GM21825 (cell line): ENCODE measurements at regions not wholly inside any gene's neighbourhood (a gene's known extent, or its start where the extent isn't known, plus 50 kb on each side); places are given as distances from the start of the nearest gene placed in this dataset.

Source experiments
- ATAC-seq: cut with Tn5 transposase; IDR thresholded peaks from one replicate; pipeline ENCODE4 v1.9.1; 2021; ENCODE audit warnings: mild to moderate bottlenecking, moderate library complexity; ENCODE audit not compliant: unreplicated experiment

DNA sequence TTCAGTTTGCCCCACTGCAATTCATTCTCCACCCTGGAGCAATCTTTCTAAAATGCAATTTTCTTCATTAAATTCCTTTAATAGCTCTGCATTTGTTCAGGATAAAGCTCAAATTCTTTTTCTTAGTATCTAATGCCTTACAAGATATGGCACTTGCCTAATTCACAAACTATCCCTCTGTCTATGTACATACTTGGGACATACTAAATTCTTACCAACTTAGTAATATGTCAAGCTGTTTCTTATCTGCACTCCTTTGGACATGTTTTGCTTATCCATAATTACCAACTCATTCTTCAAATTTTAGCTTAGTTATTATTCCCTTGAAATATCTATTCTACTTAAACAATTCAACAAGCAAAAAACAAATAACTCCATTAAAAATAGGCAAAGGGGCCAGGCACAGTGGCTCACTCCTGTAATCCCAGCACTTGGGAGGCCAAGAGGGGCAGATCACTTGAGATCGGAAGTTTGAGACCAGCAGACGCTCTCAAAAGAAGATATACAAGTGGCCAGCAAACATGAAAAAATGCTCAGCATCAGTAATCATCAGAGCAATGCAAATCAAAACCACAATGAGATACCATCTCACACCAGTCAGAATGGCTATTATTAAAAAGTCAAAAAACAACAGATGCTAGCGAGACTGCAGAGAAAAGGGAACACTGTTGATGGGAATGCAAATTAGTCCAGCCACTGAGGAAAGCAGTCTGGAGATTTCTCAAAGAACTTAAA lies 96.9 kb downstream of the FAM76B start:
- ATAC-seq, result no peak

DNA sequence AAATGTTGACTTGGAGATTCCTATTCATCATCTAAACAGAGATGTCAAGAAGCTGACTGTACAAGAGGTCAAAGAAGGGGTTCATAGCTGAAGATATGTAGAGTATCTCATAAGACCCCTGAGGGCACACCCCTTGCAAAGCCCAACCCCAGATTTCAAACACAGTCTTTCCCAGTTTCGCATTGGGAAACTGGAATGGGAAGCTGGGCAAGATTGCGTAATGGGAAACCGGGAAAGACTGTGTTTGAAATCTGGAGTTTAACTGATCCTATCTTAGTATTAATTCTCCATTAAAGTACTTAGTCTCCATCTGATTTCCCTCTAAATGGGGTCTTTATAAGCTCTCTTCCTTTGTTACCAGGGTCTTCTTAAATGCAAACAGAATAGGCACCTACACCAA lies 99.5 kb downstream of the FAM76B start:
- no peak for ATAC-seq

DNA sequence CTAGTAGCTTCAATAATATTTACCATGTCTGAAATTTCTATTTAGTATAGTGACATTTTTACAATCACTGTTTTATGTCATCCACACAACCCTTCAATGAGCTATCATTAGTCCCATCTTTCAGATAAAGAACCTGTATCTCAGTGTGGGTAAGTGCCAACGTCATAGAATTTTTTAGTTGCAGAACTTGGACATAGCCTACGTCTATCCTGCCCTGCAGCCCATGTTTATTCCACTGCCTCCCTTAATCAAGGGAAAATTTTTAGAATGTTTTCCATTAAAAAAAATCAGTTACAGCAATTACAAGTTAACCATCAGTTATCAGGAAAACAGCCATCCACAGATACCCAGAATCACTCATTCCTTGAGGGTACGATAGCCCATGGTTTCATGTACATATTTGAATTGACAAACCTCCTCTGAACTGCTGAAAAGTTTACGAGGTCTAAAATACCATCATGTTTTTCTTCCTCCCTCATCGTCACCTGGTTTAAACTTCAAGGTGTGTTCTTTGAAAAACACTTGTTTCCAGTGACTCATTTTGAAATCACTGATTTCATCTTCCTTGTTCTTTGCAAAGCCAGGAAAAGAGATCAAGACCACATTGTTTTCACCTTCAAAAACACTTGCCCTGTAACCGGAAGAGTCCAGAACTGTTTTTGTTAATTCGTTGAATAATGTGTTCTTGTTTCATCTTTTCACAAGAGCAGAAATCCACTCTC lies 100.9 kb downstream of the FAM76B start:
- peak; percentile 57 for ATAC-seq

DNA sequence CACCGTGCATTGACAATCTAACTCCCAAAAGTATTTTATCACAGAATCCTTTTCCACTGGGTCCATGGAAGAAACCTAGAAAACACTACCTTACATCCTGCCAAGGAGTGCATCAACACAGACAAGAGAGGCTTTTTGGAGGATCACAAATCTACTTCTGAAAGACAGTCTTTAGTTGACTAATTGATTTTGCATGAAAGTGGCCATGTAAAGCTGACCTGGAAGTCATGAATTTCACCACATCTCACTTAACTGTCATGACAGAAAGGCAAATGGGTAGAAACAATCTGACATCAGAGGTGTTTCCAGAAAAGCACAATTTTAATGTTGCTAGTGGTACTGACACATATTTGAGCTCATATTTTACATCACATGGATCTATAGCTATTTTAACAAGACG lies 101.6 kb downstream of the FAM76B start:
- ATAC-seq, result no peak

DNA sequence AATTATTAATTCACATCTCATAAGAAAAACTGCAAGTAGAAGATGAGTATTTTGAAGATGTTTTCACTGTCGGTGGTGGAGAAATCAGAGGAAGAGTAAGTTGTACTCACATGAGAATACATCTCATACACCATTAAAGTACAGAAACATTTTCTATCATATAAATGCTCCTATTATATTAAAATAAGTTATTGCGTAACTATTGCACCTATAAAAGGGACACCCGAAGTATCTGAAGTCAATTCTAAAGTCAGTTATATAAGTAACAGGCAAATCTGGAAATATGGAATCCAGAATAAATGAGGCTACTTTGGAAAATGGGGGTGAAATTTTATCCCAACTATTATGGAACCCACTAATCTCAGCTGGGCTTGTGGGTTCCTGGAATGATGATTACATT lies 103.3 kb downstream of the FAM76B start:
- no peak for ATAC-seq

DNA sequence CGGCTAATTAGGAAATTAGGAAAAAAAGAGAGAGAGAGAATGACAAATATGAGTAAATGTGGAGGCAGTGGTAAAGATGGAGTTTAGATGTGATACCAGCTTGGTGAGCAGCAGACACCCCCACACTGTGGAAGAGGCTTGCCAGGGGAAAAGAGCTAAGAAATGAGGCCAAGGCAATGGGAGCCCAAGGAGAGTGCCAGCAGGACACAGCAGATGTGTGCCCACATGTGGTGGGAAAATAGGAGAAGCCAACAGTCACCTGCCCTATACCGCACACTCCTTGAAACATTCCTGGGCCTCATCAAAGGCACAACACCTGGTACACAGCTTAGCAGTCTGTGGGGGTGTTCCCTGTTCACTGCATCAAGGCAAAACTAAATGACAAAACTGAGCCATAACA lies 104.9 kb downstream of the FAM76B start:
- no peak for ATAC-seq

DNA sequence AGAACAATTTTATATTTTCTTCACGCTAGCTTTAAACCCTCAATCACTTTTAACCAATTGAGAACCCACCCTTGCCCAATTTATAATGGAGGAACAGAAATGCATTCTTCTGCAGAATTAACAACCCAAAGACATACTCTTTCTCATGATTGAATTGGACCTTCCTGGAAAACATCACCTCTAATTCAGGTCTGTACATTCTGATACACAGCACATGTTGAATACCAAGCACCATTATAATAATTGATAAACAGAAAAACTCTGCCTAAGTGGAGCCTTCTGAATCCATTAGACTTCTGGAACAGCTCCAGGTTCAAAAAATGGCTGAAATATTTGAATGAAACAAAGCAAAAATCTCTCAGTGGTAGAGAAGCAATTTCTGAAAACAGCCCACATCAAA lies 105.4 kb downstream of the FAM76B start:
- ATAC-seq, result no peak

DNA sequence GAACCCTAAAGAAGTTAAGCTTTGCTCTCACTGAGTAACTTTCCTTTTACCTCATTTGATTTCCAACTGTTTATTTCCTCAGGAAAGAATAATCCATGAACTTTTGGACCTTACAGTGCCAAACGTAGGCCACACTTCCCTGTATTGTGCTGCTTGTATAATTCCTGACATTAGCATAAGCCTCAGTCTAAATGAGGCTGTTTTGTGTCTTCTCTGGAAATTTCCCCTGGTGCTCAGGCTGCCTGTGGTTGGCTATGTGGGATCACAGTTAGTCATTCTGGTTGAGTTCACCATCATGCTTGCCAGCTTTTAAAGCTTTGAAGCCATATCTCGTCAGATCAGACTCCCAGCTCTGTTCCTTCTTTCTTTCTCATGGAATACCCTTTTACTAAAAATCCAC lies 107.0 kb downstream of the FAM76B start:
- ATAC-seq, result no peak

DNA sequence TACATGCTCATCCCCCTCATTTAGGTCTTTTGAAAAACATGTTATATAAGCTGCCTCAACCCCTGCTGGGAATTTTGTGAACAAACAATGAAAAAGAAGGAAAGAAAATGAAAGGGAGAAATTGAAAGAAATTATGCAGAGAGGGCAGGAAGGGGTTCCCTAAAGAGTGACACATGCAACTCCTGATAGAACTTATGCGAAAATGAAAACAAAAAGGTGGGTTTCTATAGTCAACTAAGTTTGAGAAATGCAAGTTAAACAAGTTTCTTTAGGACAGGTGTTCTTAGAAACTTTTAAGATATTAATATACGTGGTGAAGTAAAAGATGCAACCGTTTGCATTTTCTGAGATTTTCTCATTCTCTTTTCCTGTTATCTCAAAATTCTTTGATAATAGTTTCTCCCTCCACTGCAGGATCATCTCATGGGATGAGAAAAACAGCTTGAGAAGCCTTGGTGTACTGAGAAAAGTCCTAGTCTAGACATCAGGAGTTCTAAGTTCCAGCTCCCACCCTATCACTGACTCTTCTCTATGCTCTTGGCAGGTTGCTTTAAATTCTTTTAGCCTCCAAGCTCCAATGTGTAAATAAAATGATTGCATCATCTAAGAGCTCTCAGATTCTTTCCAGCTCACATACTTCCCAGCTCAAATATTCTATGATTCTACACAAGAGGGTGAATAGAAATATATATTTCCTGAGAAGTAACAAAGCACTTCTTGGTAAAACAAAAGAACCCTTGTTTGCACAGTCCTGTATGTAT lies 109.2 kb downstream of the FAM76B start:
- ATAC-seq, result peak; percentile 84

DNA sequence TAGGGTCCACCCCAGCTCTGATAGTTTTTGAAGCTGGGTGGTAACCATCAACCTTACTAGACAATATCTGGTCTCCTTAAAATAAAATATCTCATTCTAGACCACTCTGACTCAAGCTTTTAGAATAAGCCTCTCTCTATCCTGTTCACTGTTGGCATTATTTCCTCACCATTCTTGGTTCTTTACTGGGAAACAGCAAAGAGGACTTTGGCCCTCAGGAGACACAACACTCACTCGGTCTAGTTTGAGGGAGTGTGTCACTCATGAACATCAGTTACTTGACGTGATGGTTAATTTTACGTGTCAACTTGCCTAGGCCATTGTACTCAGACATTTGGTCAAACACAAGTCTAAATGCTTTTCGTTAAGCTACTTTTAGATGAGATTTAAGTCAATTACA lies 110.6 kb downstream of the FAM76B start:
- no peak for ATAC-seq

DNA sequence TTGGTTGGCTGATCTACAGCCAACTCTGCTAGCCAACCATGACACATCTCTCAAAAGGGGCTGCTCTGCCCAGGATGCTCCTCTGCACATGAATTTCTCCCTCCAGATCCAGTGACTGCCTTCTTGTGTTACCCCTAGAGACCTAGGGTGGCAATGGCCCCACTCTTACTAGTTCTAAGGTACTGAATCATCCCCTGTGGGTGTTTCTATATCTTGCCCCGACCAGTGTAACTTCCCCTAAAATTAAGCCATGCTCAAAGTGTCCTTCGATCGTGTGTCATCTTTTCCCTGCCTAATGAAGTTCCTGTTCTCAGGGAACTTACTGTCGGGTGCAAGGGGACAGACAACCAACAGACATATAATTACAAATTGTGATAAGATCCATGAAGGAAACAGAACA lies 113.3 kb downstream of the FAM76B start:
- ATAC-seq, result no peak

DNA sequence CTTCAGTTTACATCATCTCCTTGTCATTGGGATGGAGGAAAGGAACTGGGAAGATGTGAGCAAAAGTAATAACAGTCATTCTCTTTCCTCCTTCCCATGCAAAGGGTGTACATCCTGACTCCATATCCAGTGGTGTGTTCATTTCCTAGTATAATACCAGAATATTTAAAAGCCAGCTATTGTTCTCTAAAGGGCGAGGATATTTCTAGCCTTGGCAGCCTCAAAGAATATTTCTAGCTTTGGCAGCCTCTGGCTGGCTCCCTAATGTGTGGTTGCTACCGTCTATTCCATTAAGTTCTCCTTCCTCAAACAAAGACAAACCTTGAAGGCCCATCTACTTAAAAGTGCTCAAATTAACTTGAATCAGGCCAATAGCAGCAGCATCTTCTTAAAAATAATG lies 114.0 kb downstream of the FAM76B start:
- no peak for ATAC-seq

DNA sequence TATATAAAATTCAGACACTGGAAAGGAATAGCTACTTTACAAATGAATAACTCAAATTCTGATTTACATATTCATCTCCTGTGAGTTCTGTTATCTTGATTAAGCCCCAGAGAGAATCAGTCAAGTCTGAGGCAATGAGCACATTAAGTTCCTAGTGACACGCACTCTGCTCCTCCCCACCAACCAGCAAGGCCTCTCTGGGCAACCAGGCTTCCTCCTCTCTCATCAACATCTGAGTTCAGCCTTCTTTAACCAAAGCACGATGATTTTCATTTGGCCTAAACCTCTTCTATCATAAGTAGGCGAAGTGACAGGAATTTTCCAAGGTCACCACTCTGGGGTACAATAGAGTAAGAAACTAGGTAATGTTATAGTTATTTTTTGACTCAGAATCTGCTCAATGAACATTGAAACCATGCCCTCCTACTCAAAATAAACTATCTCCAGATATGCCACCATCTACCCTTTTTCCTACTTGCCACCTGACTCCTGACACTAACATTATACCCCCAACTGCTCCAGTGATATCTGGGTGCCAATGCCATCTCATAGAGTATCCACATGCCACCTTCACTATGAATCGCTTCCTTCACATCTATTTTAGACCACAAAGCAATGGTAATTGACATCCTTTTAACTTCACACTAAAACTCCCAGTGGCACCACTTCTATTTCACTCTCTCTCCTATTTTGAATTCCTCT lies 114.8 kb downstream of the FAM76B start:
- no peak for ATAC-seq

DNA sequence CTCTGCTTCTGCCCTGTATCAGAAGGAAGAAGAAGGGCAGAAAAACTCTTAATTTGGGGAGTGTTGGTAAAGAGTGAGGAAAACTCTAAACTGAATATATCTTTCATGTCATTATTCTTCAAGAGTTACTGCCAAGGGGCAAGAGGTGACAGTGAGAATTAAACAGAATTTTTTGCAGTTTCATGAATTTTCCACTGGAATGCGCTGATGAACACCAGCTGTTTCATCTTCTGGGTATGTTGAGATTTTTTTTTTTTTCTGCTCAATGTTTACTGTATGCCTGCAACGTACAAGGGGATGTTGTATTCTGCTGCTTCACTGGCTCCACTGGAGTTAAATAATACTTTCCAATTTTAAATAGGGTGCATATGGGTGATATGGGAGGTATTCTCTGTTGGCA lies 117.8 kb downstream of the FAM76B start:
- no peak for ATAC-seq

DNA sequence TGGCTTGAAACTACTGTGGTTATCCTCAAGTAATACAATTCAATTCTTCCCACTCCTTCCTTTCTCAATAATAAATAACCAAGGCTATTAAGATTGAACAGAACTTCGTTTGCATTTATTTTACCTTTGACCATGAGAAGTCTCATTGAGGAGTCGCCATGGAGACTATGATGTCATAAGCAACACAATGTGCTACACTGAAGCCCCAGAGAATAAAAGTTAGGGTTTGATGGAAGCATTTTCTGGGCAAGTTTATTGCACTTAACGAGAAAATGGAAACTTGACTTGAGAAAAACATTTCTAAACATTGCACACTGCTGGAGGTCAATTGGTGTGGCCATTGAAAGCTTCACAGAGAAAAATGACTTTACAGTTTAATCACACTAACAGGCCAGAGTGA lies 121.5 kb downstream of the FAM76B start:
- no peak for ATAC-seq

DNA sequence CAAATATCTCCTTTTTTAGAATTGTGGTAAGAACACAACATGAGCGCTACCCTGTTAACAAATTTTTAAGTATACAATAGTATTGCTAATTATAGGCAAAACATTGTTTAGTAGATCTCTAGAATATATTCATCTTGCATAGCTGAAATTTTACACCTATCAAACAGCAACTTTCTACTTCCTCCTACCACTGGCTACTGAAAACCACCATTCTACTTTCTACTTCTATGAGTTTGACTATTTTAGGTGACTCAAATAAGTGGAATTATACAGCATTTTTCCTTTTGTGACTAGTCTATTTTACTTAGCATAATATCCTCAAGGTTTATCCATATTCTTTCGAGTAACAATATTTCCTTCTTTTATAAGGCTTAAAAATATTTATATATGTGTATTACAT lies 128.4 kb downstream of the FAM76B start:
- no peak for ATAC-seq

DNA sequence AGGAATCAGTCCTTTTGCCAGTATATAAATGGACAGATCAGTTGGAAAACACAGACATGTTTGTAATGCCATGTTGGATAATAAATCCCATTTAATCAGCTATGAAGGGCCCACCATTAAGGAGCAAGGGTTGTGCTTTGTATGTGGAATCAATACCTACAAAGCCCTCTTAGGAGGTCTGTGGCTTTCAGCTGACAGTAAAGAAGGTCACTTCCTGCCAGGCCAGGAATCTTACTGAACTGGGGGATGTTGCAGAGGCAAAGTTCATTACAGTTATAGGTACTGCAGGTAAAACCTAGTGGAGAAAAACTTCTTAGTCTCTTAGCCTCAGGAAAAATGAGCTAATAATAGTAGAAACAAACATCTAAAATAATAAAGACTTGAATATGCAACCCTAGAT lies 129.5 kb downstream of the FAM76B start:
- ATAC-seq, result no peak

DNA sequence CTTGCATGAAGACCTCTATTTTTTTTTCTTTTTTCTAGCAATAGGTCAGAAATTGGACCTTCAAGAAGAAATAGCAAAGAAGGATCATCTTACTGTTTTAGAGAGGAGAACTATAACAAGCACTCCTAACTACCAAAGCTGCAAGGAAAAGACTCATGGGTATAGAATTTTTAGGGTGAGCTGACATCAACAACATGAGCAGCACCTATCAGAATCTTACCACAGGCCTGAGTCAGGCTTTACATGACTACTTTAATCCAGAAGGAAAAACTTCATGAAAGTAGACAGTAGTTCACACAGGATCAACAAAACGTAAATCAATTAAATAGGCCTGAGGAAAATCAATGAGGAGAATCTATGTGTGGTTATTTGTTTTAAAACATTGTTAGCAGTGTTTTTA lies 130.5 kb downstream of the FAM76B start:
- ATAC-seq, result no peak

DNA sequence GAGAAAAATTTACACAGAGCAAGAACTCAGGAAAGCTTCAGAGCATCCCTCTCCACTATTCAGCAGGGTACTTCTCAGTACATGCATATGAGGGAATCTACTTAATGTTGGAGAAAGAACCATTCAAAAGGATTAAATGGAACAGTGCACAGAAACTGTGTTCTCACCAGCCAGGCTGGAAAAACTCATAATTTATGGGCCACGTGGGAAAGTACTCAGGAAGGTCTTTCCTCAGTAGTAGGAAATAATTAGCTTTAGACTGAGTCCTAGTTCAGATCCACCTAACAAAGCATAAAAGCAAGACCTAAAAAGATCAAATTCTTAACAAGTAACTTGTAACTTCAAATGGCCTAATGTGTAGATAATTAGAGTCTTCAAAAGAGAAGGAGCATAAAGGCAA lies 134.0 kb downstream of the FAM76B start:
- no peak for ATAC-seq

DNA sequence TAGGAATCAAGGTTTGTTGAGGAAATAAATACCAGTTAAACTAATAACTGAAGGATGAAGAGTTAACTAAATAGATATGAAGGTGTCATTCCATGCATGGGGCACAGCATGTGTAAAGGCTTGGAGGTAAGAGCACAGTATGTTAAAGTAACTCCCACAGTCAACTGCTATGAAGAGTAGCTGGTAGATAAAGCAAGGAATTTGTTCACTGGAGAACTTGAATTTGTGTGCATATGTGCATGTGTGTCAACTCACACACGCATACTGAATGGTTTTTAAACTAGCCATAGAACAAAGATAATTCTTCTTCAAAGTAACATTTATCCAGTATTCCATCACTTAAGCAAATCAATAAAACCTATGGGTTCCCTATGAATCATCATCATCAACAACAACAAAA lies 135.9 kb downstream of the FAM76B start:
- ATAC-seq, result no peak

DNA sequence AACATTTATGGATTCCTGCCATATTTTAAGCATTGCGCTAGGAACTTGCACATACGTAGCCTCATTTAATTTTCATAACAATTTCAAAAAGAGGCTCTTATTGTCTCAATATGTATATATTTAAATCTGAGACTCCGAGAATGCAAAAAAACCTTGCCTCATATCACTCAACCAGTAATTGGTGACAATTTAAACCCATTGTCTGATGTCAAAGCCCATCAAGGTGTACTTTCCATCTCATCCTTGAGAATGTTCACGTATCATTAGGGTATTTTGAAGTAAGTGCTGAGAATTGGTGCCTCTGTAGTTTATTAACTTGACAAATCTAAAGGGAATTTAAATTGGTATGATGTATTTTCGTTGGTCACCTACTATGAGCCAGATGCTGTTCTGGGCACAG lies 136.5 kb downstream of the FAM76B start:
- no peak for ATAC-seq
